NB4 (cell line): ENCODE measurements at regions not wholly inside any gene's neighbourhood (a gene's known extent, or its start where the extent isn't known, plus 50 kb on each side); places are given as distances from the start of the nearest gene placed in this dataset.
A peak's percentile ranks its signal among the peaks of the same experiment; 100 is the strongest.
"Not testable (repeated sequence)": the region's sequence is repeated elsewhere in the genome, so short reads cannot be mapped to it uniquely, and the experiment has no call there.

Experiments
- DNase-seq: peaks from one replicate; pipeline ENCODE4 v3.0.0; 2010; ENCODE audit warnings: low read depth
- H3K4me3 ChIP-seq: one replicate; pipeline ENCODE4 v1.5.1; 2011; ENCODE audit warnings: mild to moderate bottlenecking, low read depth, low read length, moderate library complexity
- MYC ChIP-seq: IDR thresholded peaks from 2 replicates; pipeline ENCODE4 v1.6.1; 2011; ENCODE audit warnings: low read depth, low read length
- POLR2A ChIP-seq: IDR thresholded peaks from 2 replicates; pipeline ENCODE4 v1.6.1; 2011; ENCODE audit warnings: mild to moderate bottlenecking; ENCODE audit not compliant: insufficient read length; ENCODE audit errors: extremely low read depth
- TF ChIP-seq, protein P1 (sequence below): IDR thresholded peaks from 2 replicates; pipeline ENCODE4 v1.6.1; 2011; ENCODE audit warnings: low read depth, low read length
- TF ChIP-seq, protein P2 (sequence below): IDR thresholded peaks from one replicate; pipeline ENCODE4 v1.5.1; 2012; ENCODE audit warnings: low read depth, low read length

DNA sequence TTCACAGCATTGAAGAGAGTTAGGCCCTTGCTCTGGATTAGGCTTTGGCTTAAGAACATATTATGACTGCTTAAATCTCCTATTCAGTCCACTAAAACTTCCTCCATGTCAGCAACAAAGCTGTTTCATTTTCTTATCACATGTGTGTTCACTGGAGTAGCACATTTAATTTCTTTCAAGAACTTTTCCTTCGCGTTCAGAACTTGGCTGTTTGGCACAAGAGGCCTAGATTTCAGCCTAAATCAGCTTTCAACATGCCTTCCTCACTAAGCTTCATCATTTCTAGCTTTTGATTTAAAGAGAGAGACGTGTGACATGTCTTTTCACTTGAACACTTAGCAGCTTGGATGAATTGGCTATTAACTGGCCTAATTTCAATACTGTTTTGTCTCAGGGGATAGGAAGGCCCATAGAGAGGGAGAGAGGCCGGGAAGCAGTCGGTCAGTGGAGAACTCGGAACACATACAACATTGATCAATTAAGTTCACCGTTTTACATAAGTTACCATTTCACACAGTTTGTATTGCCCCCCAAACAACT, 885.2 kb upstream of the AUTS2 start:
- TF ChIP-seq, protein P1, sequence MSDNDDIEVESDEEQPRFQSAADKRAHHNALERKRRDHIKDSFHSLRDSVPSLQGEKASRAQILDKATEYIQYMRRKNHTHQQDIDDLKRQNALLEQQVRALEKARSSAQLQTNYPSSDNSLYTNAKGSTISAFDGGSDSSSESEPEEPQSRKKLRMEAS, result no peak
- TF ChIP-seq, protein P2, sequence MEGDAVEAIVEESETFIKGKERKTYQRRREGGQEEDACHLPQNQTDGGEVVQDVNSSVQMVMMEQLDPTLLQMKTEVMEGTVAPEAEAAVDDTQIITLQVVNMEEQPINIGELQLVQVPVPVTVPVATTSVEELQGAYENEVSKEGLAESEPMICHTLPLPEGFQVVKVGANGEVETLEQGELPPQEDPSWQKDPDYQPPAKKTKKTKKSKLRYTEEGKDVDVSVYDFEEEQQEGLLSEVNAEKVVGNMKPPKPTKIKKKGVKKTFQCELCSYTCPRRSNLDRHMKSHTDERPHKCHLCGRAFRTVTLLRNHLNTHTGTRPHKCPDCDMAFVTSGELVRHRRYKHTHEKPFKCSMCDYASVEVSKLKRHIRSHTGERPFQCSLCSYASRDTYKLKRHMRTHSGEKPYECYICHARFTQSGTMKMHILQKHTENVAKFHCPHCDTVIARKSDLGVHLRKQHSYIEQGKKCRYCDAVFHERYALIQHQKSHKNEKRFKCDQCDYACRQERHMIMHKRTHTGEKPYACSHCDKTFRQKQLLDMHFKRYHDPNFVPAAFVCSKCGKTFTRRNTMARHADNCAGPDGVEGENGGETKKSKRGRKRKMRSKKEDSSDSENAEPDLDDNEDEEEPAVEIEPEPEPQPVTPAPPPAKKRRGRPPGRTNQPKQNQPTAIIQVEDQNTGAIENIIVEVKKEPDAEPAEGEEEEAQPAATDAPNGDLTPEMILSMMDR, result no peak
- TF ChIP-seq POLR2A, result no peak
- H3K4me3 ChIP-seq, result no peak overlapping the region
- DNase-seq, result no peak

DNA sequence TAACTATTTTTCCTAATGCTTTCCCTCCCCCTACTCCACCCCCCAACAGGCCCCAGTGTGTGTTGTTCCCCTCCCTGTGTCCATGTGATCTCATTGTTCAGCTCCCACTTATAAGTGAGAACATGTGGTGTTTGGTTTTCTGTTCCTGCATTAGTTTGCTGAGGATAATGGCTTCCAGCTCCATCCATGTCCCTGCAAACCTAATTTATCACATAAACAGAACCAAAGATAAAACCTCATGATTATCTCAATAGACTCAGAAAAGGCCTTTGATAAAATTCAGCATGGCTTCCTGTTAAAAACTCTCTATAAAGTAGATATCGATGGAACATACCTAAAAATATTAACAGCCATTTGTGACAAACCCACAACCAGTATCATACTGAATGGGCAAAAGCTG, 884.1 kb upstream of the AUTS2 start:
- DNase-seq, H3K4me3 ChIP-seq: not testable (repeated sequence)

DNA sequence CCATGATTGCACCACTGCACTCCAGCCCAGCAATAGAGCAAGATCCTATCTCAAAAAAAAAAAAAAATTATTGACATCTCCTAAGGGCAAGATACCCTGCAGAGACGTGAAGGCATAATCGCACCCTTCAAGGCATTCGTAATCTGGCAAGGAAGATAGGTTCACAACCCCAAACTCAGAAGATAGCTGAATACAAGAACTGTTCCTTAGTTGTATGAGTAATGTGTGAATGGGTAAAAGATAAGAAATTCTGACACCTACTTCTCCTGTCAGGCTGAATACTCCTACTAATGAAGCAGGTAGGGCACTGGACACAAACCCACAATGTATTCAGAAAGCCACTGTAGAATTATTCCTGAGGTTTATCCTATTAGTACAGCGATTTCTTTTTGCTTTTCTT, 882.4 kb upstream of the AUTS2 start:
- TF ChIP-seq, protein P2, result no peak
- TF ChIP-seq POLR2A (no peak), MYC (no peak)
- TF ChIP-seq, protein P1, result no peak
- H3K4me3 ChIP-seq, result no peak overlapping the region
- DNase-seq, result no peak

DNA sequence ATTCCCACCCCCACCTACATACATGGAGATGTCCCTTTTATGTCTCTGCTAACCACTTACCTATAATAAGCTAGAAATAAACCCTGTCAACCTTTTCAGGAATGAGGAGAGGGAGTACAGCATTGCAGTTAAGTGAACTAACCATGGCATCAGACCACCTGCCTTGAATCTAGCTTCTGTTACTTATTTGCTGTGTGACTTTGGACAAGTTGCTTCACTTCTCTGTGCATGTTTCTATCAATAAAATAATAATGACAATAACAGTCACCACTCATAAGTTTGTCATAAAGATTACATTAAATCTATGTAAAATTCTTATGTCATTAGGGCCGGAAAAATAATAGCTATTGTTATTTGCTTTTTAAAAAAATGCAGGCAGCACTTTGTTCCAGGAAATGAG, 881.1 kb upstream of the AUTS2 start:
- no peak overlapping the region for H3K4me3 ChIP-seq
- TF ChIP-seq MYC (no peak), POLR2A (no peak)
- TF ChIP-seq, protein P2, result no peak
- TF ChIP-seq, protein P1, result no peak

DNA sequence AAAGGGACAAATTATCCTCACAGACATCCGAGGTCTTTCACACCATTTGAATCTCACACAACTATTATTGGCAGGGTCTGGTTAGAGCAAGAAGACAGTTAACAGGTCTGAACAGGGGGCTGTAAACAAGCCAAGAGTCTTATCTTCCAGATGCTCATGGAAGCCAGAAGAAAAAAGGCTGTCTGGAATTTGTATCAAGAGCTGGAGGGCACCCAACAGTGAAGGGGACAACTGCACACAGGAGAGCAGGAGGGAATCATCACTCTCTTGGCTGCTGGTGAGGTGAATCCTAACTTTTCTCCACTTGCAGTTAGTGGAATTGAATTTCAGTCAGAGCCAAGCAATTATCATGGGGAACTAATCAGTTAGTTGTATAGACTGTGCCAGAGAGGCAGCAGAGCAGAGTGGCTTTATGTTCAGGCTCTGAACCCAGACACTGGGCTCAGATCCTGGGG, 880.2 kb upstream of the AUTS2 start:
- TF ChIP-seq POLR2A, result no peak
- TF ChIP-seq, protein P1, result no peak
- TF ChIP-seq, protein P2, result no peak
- no peak for TF ChIP-seq MYC
- no peak for DNase-seq
- H3K4me3 ChIP-seq, result no peak overlapping the region

More for the DNA sequence above, 881.1 kb upstream of the AUTS2 start:
- no peak for DNase-seq

DNA sequence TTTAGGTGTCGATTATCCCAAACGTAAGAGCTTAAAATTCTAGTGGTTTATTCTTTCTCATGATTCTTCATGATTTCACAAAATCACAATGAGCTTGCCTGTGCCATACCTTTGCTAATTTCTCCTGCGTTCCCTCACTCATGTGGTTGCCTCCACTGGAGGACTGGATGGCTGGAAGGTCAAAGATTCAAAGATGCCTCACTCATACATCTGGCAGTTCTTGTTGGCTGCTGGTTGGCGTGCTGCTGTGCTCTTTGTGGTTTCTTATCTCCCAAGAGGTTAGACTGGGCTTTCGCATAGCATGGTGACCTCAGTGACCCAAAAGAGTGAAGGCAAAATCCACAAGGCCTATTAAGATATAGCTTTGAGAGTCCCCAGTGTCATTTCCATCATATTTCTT, 877.6 kb upstream of the AUTS2 start:
- no peak overlapping the region for H3K4me3 ChIP-seq
- DNase-seq, result peak; percentile 18
- no peak for TF ChIP-seq POLR2A
- TF ChIP-seq, protein P2, result no peak
- TF ChIP-seq, protein P1, result no peak
- TF ChIP-seq MYC, result no peak
